Trophoblast cell (in vitro differentiated cells and primary cell): ENCODE measurements at regions not wholly inside any gene's neighbourhood (a gene's known extent, or its start where the extent isn't known, plus 50 kb on each side); places are given as distances from the start of the nearest gene placed in this dataset.

ENCODE experiments used
- DNase-seq, 2 donors: peaks; one replicate each; pipeline ENCODE4 v3.0.0-alpha.2; 2016
- H2AFZ ChIP-seq: 2 replicates; pipeline ENCODE4 v1.6.1; 2013; ENCODE audit warnings: low read length, moderate library complexity, mild to moderate bottlenecking; ENCODE audit not compliant: insufficient read depth, poor library complexity
- H2AK5ac ChIP-seq: 2 replicates; pipeline ENCODE4 v1.6.1; 2013; ENCODE audit warnings: mild to moderate bottlenecking, low read length
- H2BK120ac ChIP-seq: 2 replicates; pipeline ENCODE4 v1.6.1; 2013; ENCODE audit warnings: low read length, mild to moderate bottlenecking, moderate library complexity; ENCODE audit not compliant: insufficient read depth, poor library complexity
- H2BK12ac ChIP-seq: 2 replicates; pipeline ENCODE4 v1.6.1; 2013; ENCODE audit warnings: mild to moderate bottlenecking, low read length, moderate library complexity
- H2BK5ac ChIP-seq: 2 replicates; pipeline ENCODE4 v1.6.1; 2013; ENCODE audit warnings: low read length, low read depth, moderate library complexity, mild to moderate bottlenecking; ENCODE audit not compliant: poor library complexity
- H3K14ac ChIP-seq: 2 replicates; pipeline ENCODE4 v1.6.1; 2013; ENCODE audit warnings: mild to moderate bottlenecking, low read length
- H3K18ac ChIP-seq: 2 replicates; pipeline ENCODE4 v1.6.1; 2013; ENCODE audit warnings: mild to moderate bottlenecking, low read length
- H3K23ac ChIP-seq: 2 replicates; pipeline ENCODE4 v1.6.1; 2013; ENCODE audit warnings: low read length
- H3K27ac ChIP-seq: 2 replicates; pipeline ENCODE4 v1.5.1; 2013; ENCODE audit warnings: low read depth, mild to moderate bottlenecking, inconsistent platforms, low read length, moderate library complexity
- H3K27me3 ChIP-seq: 2 replicates; pipeline ENCODE4 v1.6.1; 2013; ENCODE audit warnings: inconsistent platforms, mild to moderate bottlenecking, low read length, moderate library complexity; ENCODE audit not compliant: insufficient read depth
- H3K36me3 ChIP-seq, 2 experiments: 1 replicate in 1 of 2; 2 replicates in 1 of 2; pipeline ENCODE4 v1.6.1; 2013; ENCODE audit warnings: low read length in 2 of 2, mild to moderate bottlenecking in 2 of 2, moderate library complexity in 1 of 2; ENCODE audit not compliant: insufficient read depth in 2 of 2, control insufficient read depth in 1 of 2
- H3K4ac ChIP-seq: 2 replicates; pipeline ENCODE4 v1.6.1; 2013; ENCODE audit warnings: low read depth, mild to moderate bottlenecking, low read length, moderate library complexity
- H3K4me1 ChIP-seq, 2 experiments: 1 replicate in 1 of 2; 2 replicates in 1 of 2; pipeline ENCODE4 v1.6.1; 2013; ENCODE audit warnings: low read length in 2 of 2, mild to moderate bottlenecking in 2 of 2, moderate library complexity in 1 of 2; ENCODE audit not compliant: insufficient read depth in 2 of 2, control insufficient read depth in 1 of 2
- H3K4me2 ChIP-seq: 2 replicates; pipeline ENCODE4 v1.6.1; 2013; ENCODE audit warnings: inconsistent platforms, mild to moderate bottlenecking, low read length, moderate library complexity
- H3K4me3 ChIP-seq: 2 replicates; pipeline ENCODE4 v1.5.1; 2013; ENCODE audit warnings: mild to moderate bottlenecking, low read depth, low read length, inconsistent platforms
- H3K79me1 ChIP-seq: one replicate; pipeline ENCODE4 v1.6.1; 2013; ENCODE audit warnings: low read length
- H3K79me2 ChIP-seq: 2 replicates; pipeline ENCODE4 v1.6.1; 2013; ENCODE audit warnings: low read length, mild to moderate bottlenecking; ENCODE audit not compliant: control insufficient read depth, insufficient read depth, poor library complexity
- H3K9ac ChIP-seq: 2 replicates; pipeline ENCODE4 v1.6.1; 2013; ENCODE audit warnings: mild to moderate bottlenecking, low read length
- H3K9me3 ChIP-seq: 2 replicates; pipeline ENCODE4 v1.6.1; 2013; ENCODE audit warnings: low read depth, mild to moderate bottlenecking, control low read depth, inconsistent platforms, low read length; ENCODE audit not compliant: insufficient read depth
- H4K12ac ChIP-seq: 2 replicates; pipeline ENCODE4 v1.6.1; 2013; ENCODE audit warnings: low read depth, mild to moderate bottlenecking, low read length, moderate library complexity
- H4K8ac ChIP-seq: 2 replicates; pipeline ENCODE4 v1.6.1; 2013; ENCODE audit warnings: low read depth, mild to moderate bottlenecking, low read length, moderate library complexity
- H4K91ac ChIP-seq: one replicate; pipeline ENCODE4 v1.6.1; 2013; ENCODE audit warnings: low read depth, mild to moderate bottlenecking, low read length, moderate library complexity
- WGBS: extraction: QIAGEN DNeasy Blood & Tissue Kit; methylation state at CpG from one replicate; pipeline ENCODE4 v1.1.7; 2013; ENCODE audit warnings: missing lambda C conversion rate; ENCODE audit not compliant: insufficient read length, insufficient coverage; ENCODE audit errors: extremely low coverage; 5-methylcytosine and 5-hydroxymethylcytosine counted together

- peaks cover 1 to 5% of the 10 kb centered on the region in 2 experiments for H3K4me1 ChIP-seq
- H3K9me3 ChIP-seq = peaks cover 2% of the 10 kb centered on the region
- no peak overlapping the region for H3K4me3 ChIP-seq
- no peaks in the 10 kb centered on the region for H3K27me3 ChIP-seq
- H3K4me2 ChIP-seq = no peak overlapping the region
- peak in 1 of 2 donors; percentile 26 for DNase-seq
- H2BK120ac ChIP-seq = no peak overlapping the region
- H2AFZ ChIP-seq = no peak overlapping the region
- no peaks in the 10 kb centered on the region for H3K79me1 ChIP-seq
- no peak overlapping the region for H3K9ac ChIP-seq
- H3K18ac ChIP-seq = no peak overlapping the region
- no peak overlapping the region for H3K27ac ChIP-seq
- H2BK5ac ChIP-seq = no peak overlapping the region
- no peak overlapping the region for H4K91ac ChIP-seq
- no peak overlapping the region for H4K12ac ChIP-seq
- no peak overlapping the region for H4K8ac ChIP-seq
- no peaks in the 10 kb centered on the region for H3K79me2 ChIP-seq
- no peak overlapping the region for H2BK12ac ChIP-seq
- no peak overlapping the region for H2AK5ac ChIP-seq
- no peak overlapping the region for H3K4ac ChIP-seq
- H3K14ac ChIP-seq = no peak overlapping the region
- no peaks in the 10 kb centered on the region for H3K36me3 ChIP-seq
- H3K23ac ChIP-seq = no peak overlapping the region
- WGBS = no CpG with 5 or more reads among the region's 5 CpGs
Observed at GRCh38 chr9:115880221-115880885, 273.2 kb upstream of the PAPPA start.

GRCh38 chr9:115882911-115883310, 270.7 kb upstream of the PAPPA start:
- Histone ChIP-seq H4K8ac (no peak overlapping the region), H3K23ac (no peak overlapping the region), H2BK5ac (no peak overlapping the region), H3K18ac (no peak overlapping the region), H3K4ac (no peak overlapping the region), H2BK12ac (peak overlapping the region; percentile 15), H2AFZ (no peak overlapping the region), H3K4me2 (no peak overlapping the region), H2AK5ac (no peak overlapping the region), H2BK120ac (no peak overlapping the region), H3K14ac (no peak overlapping the region), H4K12ac (no peak overlapping the region), H3K27ac (no peak overlapping the region), H3K9me3 (peaks cover 2% of the 10 kb centered on the region), H3K9ac (no peak overlapping the region), H4K91ac (no peak overlapping the region), H3K4me3 (no peak overlapping the region), H3K36me3 (no peaks in the 10 kb centered on the region), H3K27me3 (no peaks in the 10 kb centered on the region), H3K79me2 (no peaks in the 10 kb centered on the region), H3K4me1 (peaks cover 1 to 5% of the 10 kb centered on the region in 2 experiments), H3K79me1 (no peaks in the 10 kb centered on the region)
- DNase-seq = no peak

- peak; percentile 62 to 81 for DNase-seq
- H3K4me2 ChIP-seq = no peak overlapping the region
- no peak overlapping the region for H2BK5ac ChIP-seq
- no peak overlapping the region for H2BK120ac ChIP-seq
- no peak overlapping the region for H4K8ac ChIP-seq
- H3K4me3 ChIP-seq = no peak overlapping the region
- no peaks in the 10 kb centered on the region for H3K27me3 ChIP-seq
- H2BK12ac ChIP-seq = no peak overlapping the region
- no peaks in the 10 kb centered on the region for H3K36me3 ChIP-seq
- H3K4ac ChIP-seq = no peak overlapping the region
- H3K23ac ChIP-seq = no peak overlapping the region
- no peaks in the 10 kb centered on the region for H3K9me3 ChIP-seq
- peaks cover 1 to 5% of the 10 kb centered on the region in 2 experiments for H3K4me1 ChIP-seq
- H4K12ac ChIP-seq = no peak overlapping the region
- no peak overlapping the region for H4K91ac ChIP-seq
- no peak overlapping the region for H3K14ac ChIP-seq
- H3K18ac ChIP-seq = no peak overlapping the region
- no CpG with 5 or more reads among the region's 5 CpGs for WGBS
- H3K79me1 ChIP-seq = no peaks in the 10 kb centered on the region
- H3K9ac ChIP-seq = no peak overlapping the region
- H2AFZ ChIP-seq = no peak overlapping the region
- H3K79me2 ChIP-seq = no peaks in the 10 kb centered on the region
- H2AK5ac ChIP-seq = no peak overlapping the region
- no peak overlapping the region for H3K27ac ChIP-seq
Observed at GRCh38 chr9:115883467-115884329, 269.9 kb upstream of the PAPPA start.

GRCh38 chr9:115884846-115885245, 268.7 kb upstream of the PAPPA start:
- Histone ChIP-seq H3K18ac (no peak overlapping the region), H3K23ac (no peak overlapping the region), H2BK120ac (no peak overlapping the region), H3K14ac (no peak overlapping the region), H3K79me1 (no peaks in the 10 kb centered on the region), H2BK12ac (no peak overlapping the region), H3K4ac (no peak overlapping the region), H2AFZ (no peak overlapping the region), H3K9me3 (no peaks in the 10 kb centered on the region), H4K12ac (no peak overlapping the region), H4K91ac (no peak overlapping the region), H3K79me2 (no peaks in the 10 kb centered on the region), H3K27me3 (no peaks in the 10 kb centered on the region), H3K4me1 (peaks cover 1 to 2% of the 10 kb centered on the region in 2 experiments), H3K27ac (no peak overlapping the region), H4K8ac (no peak overlapping the region), H3K36me3 (no peaks in the 10 kb centered on the region), H3K4me3 (no peak overlapping the region), H2AK5ac (no peak overlapping the region), H3K9ac (no peak overlapping the region), H2BK5ac (no peak overlapping the region), H3K4me2 (no peak overlapping the region)
- no CpG with 5 or more reads among the region's 2 CpGs for WGBS
- no peak for DNase-seq
